Aorta (tissue), 5 donors: ENCODE measurements at regions not wholly inside any gene's neighbourhood (a gene's known extent, or its start where the extent isn't known, plus 50 kb on each side); places are given as distances from the start of the nearest gene placed in this dataset.

Experiments
- ATAC-seq: fragments of 200-7000 bp; cut with Tn5 transposase; one replicate; pipeline ENCODE4 v1.9.1; 2022; ENCODE audit warnings: moderate library complexity; ENCODE audit not compliant: low FRiP score
- DNase-seq, 2 donors: peaks; one replicate each; pipeline ENCODE4 v3.0.0-alpha.2; 2020
- H3K27ac ChIP-seq, 2 donors: one replicate each; pipeline ENCODE4 v1.5.1; 2013; ENCODE audit warnings: low read length in 2 of 2, mild to moderate bottlenecking in 2 of 2, moderate library complexity in 2 of 2, control low read depth in 1 of 2, inconsistent platforms in 1 of 2, low read depth in 1 of 2
- H3K27me3 ChIP-seq, 2 donors: one replicate each; pipeline ENCODE4 v1.6.1; 2013; ENCODE audit warnings: control low read depth in 1 of 2, low read length in 1 of 2, mild to moderate bottlenecking in 1 of 2, moderate library complexity in 1 of 2; ENCODE audit not compliant: insufficient read depth in 2 of 2, control insufficient read depth in 1 of 2
- H3K36me3 ChIP-seq, 2 donors: one replicate each; pipeline ENCODE4 v1.6.1; 2013; ENCODE audit warnings: control low read depth in 1 of 2, low read length in 1 of 2, mild to moderate bottlenecking in 1 of 2; ENCODE audit not compliant: insufficient read depth in 2 of 2, control insufficient read depth in 1 of 2
- H3K4me1 ChIP-seq, 2 donors: one replicate each; pipeline ENCODE4 v1.6.1; 2013; ENCODE audit warnings: low read length in 2 of 2, control low read depth in 1 of 2, mild to moderate bottlenecking in 1 of 2, moderate library complexity in 1 of 2; ENCODE audit not compliant: insufficient read depth in 2 of 2, control insufficient read depth in 1 of 2
- H3K4me3 ChIP-seq, 2 donors: one replicate each; pipeline ENCODE4 v1.5.1; 2013; ENCODE audit warnings: low read length in 2 of 2, control low read depth in 1 of 2, mild to moderate bottlenecking in 1 of 2
- H3K9me3 ChIP-seq: one replicate; pipeline ENCODE4 v1.6.1; 2013; ENCODE audit warnings: mild to moderate bottlenecking, low read length; ENCODE audit not compliant: control insufficient read depth
- WGBS, 2 donors: extraction: QIAGEN DNeasy Blood & Tissue Kit; methylation state at CpG; one replicate each; pipeline ENCODE4 v1.1.7; 2013; 5-methylcytosine and 5-hydroxymethylcytosine counted together
- intact Hi-C, 2 donors: fragments of 100-400 bp; cut with DNase I; formaldehyde crosslinking; loops; one replicate each; pipeline versions ENCODE4 v1.14.2 to v1.15.0; 2022
- donor health status: healthy with polysubstance abuse.
- donor health status: Bipolar disorder and iron deficiency.
- donor health status: DM: no; HTN: no; CAD: no.
- donor health status: DM: no; HTN: no; CAD: no.
- donor health status: DM: yes; HTN: yes; CAD: no.

- H3K4me3 ChIP-seq, result no peak overlapping the region
- DNase-seq, result no peak
- H3K27me3 ChIP-seq, result no peaks in the 10 kb centered on the region
- intact Hi-C loops, result no loop called here
- no peak overlapping the region for H3K27ac ChIP-seq
- H3K9me3 ChIP-seq, result no peaks in the 10 kb centered on the region
- ATAC-seq, result no peak
- no peaks in the 10 kb centered on the region for H3K36me3 ChIP-seq
- peaks cover 0 to 3% of the 10 kb centered on the region in 2 donors for H3K4me1 ChIP-seq
- 75 to 84% methylated on average over 2 of the region's 2 CpGs for WGBS, 2 donors
Observed at GRCh38 chr13:106691861-106692260, 123.9 kb upstream of the ARGLU1 start.

DNA sequence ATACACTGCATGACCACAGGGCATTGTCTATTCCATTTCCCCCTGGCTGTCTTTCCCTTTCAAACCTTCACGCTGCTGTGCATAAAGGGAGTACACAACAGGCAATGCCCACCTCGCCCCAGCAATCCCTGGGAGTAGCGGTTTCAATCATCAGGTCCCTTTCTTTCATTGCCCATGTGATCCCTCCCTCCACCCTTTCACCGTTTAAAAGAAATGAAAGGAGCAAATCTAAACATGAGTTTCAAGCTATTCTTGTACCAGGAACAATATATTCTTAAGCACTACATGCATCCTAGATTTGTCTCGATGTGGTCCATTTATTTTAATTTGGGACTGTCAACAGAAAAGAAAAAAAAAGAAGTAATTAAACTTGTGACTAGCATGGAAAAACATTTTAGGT is 123.4 kb upstream of the ARGLU1 start:
- no peaks in the 10 kb centered on the region for H3K27me3 ChIP-seq
- peaks cover 0 to 3% of the 10 kb centered on the region in 2 donors for H3K4me1 ChIP-seq
- WGBS, 2 donors, result 55 to 59% methylated on average over 5 of the region's 5 CpGs
- H3K4me3 ChIP-seq, result no peak overlapping the region
- intact Hi-C loops, result no loop called here
- H3K9me3 ChIP-seq, result no peaks in the 10 kb centered on the region
- no peak for ATAC-seq
- no peak overlapping the region for H3K27ac ChIP-seq
- no peak for DNase-seq
- H3K36me3 ChIP-seq, result no peaks in the 10 kb centered on the region

- Histone ChIP-seq H3K27me3 (no peaks in the 10 kb centered on the region), H3K27ac (no peak overlapping the region), H3K4me1 (peaks cover 0 to 3% of the 10 kb centered on the region in 2 donors), H3K4me3 (no peak overlapping the region), H3K9me3 (no peaks in the 10 kb centered on the region), H3K36me3 (no peaks in the 10 kb centered on the region)
- intact Hi-C loops, result no loop called here
- DNase-seq, result no peak
- peak; percentile 36 for ATAC-seq
- 26 to 27% methylated on average over 6 of the region's 6 CpGs for WGBS, 2 donors
Observed at GRCh38 chr13:106690779-106691178, 122.8 kb upstream of the ARGLU1 start.

GRCh38 chr13:106689906-106690305 is 122.0 kb upstream of the ARGLU1 start:
- Histone ChIP-seq H3K4me3 (no peak overlapping the region), H3K9me3 (no peaks in the 10 kb centered on the region), H3K4me1 (peaks cover 0 to 3% of the 10 kb centered on the region in 2 donors), H3K27ac (no peak overlapping the region), H3K36me3 (no peaks in the 10 kb centered on the region), H3K27me3 (no peaks in the 10 kb centered on the region)
- WGBS, 2 donors, result 63 to 65% methylated on average over 1 of the region's 1 CpG
- ATAC-seq, result no peak
- intact Hi-C loops, result no loop called here
- DNase-seq, result no peak

GRCh38 chr13:106688940-106689339 is 121.0 kb upstream of the ARGLU1 start:
- Histone ChIP-seq H3K27ac (no peak overlapping the region), H3K9me3 (no peaks in the 10 kb centered on the region), H3K4me3 (no peak overlapping the region), H3K4me1 (peaks cover 0 to 3% of the 10 kb centered on the region in 2 donors), H3K36me3 (no peaks in the 10 kb centered on the region), H3K27me3 (no peaks in the 10 kb centered on the region)
- WGBS, 2 donors, result 87 to 97% methylated on average over 1 of the region's 1 CpG
- ATAC-seq, result no peak
- no peak for DNase-seq
- intact Hi-C loops, result no loop called here

GRCh38 chr13:106686163-106686562 is 118.2 kb upstream of the ARGLU1 start:
- 81 to 86% methylated on average over 3 of the region's 3 CpGs for WGBS, 2 donors
- DNase-seq, result no peak
- Histone ChIP-seq H3K9me3 (no peaks in the 10 kb centered on the region), H3K4me1 (no peaks in the 10 kb centered on the region), H3K27me3 (no peaks in the 10 kb centered on the region), H3K4me3 (no peak overlapping the region), H3K36me3 (no peaks in the 10 kb centered on the region), H3K27ac (no peak overlapping the region)
- ATAC-seq, result no peak
- intact Hi-C loops, result no loop called here

GRCh38 chr13:106685143-106685542 is 117.2 kb upstream of the ARGLU1 start:
- 67 to 84% methylated on average over 6 of the region's 6 CpGs for WGBS, 2 donors
- no peaks in the 10 kb centered on the region for H3K4me1 ChIP-seq
- no peaks in the 10 kb centered on the region for H3K27me3 ChIP-seq
- H3K27ac ChIP-seq, result no peak overlapping the region
- DNase-seq, result no peak
- H3K9me3 ChIP-seq, result no peaks in the 10 kb centered on the region
- intact Hi-C loops, result no loop called here
- no peaks in the 10 kb centered on the region for H3K36me3 ChIP-seq
- no peak for ATAC-seq
- no peak overlapping the region for H3K4me3 ChIP-seq

- 97 to 98% methylated on average over 3 of the region's 3 CpGs for WGBS, 2 donors
- H3K4me3 ChIP-seq, result no peak overlapping the region
- intact Hi-C loops, result no loop called here
- no peak overlapping the region for H3K27ac ChIP-seq
- ATAC-seq, result no peak
- H3K9me3 ChIP-seq, result no peaks in the 10 kb centered on the region
- H3K27me3 ChIP-seq, result no peaks in the 10 kb centered on the region
- H3K36me3 ChIP-seq, result no peaks in the 10 kb centered on the region
- no peak for DNase-seq
- no peaks in the 10 kb centered on the region for H3K4me1 ChIP-seq
Observed at GRCh38 chr13:106683918-106684317, 116.0 kb upstream of the ARGLU1 start.

DNA sequence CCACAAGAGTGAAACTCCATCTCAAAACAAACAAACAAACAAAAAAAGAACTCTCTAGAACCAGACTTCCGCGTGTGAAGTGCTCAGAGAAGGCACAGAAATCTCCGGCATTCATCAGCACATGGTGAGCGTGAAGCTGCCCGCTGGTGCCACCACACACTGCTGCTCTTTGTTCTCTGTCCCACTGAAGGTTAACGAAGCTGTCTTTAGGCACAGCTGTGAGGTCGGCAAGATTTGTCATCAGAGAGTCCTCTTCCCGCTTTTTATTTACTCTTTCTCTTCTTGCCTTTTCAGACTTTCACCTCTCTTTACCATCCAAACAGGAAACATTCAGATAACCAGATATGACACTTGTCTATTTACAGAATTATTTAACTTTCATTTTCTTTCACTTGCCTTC is 115.2 kb upstream of the ARGLU1 start:
- H3K9me3 ChIP-seq, result no peaks in the 10 kb centered on the region
- 88% methylated on average over 8 of the region's 8 CpGs for WGBS, 2 donors
- no peaks in the 10 kb centered on the region for H3K36me3 ChIP-seq
- no peaks in the 10 kb centered on the region for H3K4me1 ChIP-seq
- H3K4me3 ChIP-seq, result no peak overlapping the region
- intact Hi-C loops, result no loop called here
- DNase-seq (no peak), ATAC-seq (no peak)
- no peaks in the 10 kb centered on the region for H3K27me3 ChIP-seq
- H3K27ac ChIP-seq, result no peak overlapping the region
